Right lobe of liver (tissue), 4 donors: ENCODE measurements at regions not wholly inside any gene's neighbourhood (a gene's known extent, or its start where the extent isn't known, plus 50 kb on each side); places are given as distances from the start of the nearest gene placed in this dataset.

Experiments used
- POLR2A ChIP-seq: fragments of 450-650 bp; IDR thresholded peaks from one replicate; pipeline ENCODE4 v1.6.1; 2017; ENCODE audit warnings: antibody characterized with exemption, mild to moderate bottlenecking
- TF ChIP-seq, protein P1 (sequence below), 4 donors: fragments of 200-600 bp in 3 of 4; fragments of 450-650 bp in 1 of 4; IDR thresholded peaks; one replicate each; pipeline versions ENCODE4 v1.5.1 to v1.8.0; 2016 to 2022; ENCODE audit warnings: antibody characterized with exemption in 4 of 4, mild to moderate bottlenecking in 2 of 4
- donor health status: DM: no; HTN: no; CAD: no.
- donor health status: DM: no; HTN: no; CAD: no.
- donor health status: DM: no; HTN: yes; CAD: no.

DNA sequence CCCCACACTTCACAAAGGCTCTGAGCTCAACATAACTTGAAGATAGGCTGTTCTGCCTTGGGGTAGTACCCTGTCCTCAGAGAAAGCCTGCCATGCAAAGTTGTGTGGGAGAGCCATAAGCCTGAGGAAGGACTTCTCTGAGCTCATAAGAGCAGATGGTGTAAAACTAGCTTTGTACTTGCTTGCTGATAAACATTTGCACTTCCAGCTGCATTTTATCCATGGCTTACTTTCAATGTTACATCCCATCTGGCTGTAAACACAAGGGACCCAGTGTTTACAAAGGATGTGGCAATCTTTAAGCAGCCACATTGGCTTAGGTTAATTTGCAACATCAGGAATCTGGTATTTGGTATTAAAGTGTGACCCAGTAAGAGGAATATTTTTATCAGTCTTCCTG, 258.1 kb downstream of the IPO8 start:
- TF ChIP-seq, protein P1, sequence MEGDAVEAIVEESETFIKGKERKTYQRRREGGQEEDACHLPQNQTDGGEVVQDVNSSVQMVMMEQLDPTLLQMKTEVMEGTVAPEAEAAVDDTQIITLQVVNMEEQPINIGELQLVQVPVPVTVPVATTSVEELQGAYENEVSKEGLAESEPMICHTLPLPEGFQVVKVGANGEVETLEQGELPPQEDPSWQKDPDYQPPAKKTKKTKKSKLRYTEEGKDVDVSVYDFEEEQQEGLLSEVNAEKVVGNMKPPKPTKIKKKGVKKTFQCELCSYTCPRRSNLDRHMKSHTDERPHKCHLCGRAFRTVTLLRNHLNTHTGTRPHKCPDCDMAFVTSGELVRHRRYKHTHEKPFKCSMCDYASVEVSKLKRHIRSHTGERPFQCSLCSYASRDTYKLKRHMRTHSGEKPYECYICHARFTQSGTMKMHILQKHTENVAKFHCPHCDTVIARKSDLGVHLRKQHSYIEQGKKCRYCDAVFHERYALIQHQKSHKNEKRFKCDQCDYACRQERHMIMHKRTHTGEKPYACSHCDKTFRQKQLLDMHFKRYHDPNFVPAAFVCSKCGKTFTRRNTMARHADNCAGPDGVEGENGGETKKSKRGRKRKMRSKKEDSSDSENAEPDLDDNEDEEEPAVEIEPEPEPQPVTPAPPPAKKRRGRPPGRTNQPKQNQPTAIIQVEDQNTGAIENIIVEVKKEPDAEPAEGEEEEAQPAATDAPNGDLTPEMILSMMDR (IDR thresholded peaks at IDR 0.05) = no peak
- no peak for TF ChIP-seq POLR2A
